Vagina (tissue), 2 donors: ENCODE measurements at regions not wholly inside any gene's neighbourhood (a gene's known extent, or its start where the extent isn't known, plus 50 kb on each side); places are given as distances from the start of the nearest gene placed in this dataset.

Source experiments
- DNase-seq, 2 donors: peaks; one replicate each; pipeline ENCODE4 v3.0.0-alpha.2; 2017; ENCODE audit errors: extremely low spot score in 2 of 2
- H3K27ac ChIP-seq: fragments of 200-600 bp; sonication (generic); one replicate; pipeline ENCODE4 v1.5.1; 2019
- H3K27me3 ChIP-seq: fragments of 200-600 bp; sonication (generic); one replicate; pipeline ENCODE4 v1.5.1; 2019
- H3K36me3 ChIP-seq, 2 donors: fragments of 200-600 bp; sonication (generic); one replicate each; pipeline ENCODE4 v1.5.1; 2017 to 2019
- H3K4me1 ChIP-seq: fragments of 200-600 bp; sonication (generic); one replicate; pipeline ENCODE4 v1.5.1; 2019
- H3K4me3 ChIP-seq, 2 donors: fragments of 200-600 bp; sonication (generic); 1 replicate in 1 of 2; 2 replicates in 1 of 2; pipeline ENCODE4 v1.5.1; 2016 to 2019
- H3K9me3 ChIP-seq: fragments of 200-600 bp; sonication (generic); one replicate; pipeline ENCODE4 v1.5.1; 2019
- CTCF ChIP-seq, 3 experiments: fragments of 450-650 bp in 2 of 3; fragments of 200-600 bp in 1 of 3; sonication (generic) in 1 of 3; IDR thresholded peaks; one replicate each; pipeline ENCODE4 v1.5.1; 2017 to 2019; ENCODE audit warnings: antibody characterized with exemption in 3 of 3, mild to moderate bottlenecking in 2 of 3, moderate library complexity in 2 of 3
- POLR2A ChIP-seq, 2 donors: fragments of 450-650 bp; IDR thresholded peaks; one replicate each; pipeline ENCODE4 v1.6.1; 2017; ENCODE audit warnings: antibody characterized with exemption in 2 of 2, mild to moderate bottlenecking in 2 of 2, moderate library complexity in 2 of 2
- POLR2AphosphoS5 ChIP-seq, 2 donors: sonication (generic); formaldehyde crosslinking; IDR thresholded peaks; one replicate each; pipeline ENCODE4 v1.9.0; 2017; ENCODE audit warnings: antibody characterized with exemption in 2 of 2, mild to moderate bottlenecking in 2 of 2, low read depth in 1 of 2; ENCODE audit not compliant: insufficient read depth in 1 of 2
- intact Hi-C: fragments of 100-400 bp; cut with DNase I; formaldehyde crosslinking; loops from one replicate; pipeline ENCODE4 v1.15.1; 2023

DNA sequence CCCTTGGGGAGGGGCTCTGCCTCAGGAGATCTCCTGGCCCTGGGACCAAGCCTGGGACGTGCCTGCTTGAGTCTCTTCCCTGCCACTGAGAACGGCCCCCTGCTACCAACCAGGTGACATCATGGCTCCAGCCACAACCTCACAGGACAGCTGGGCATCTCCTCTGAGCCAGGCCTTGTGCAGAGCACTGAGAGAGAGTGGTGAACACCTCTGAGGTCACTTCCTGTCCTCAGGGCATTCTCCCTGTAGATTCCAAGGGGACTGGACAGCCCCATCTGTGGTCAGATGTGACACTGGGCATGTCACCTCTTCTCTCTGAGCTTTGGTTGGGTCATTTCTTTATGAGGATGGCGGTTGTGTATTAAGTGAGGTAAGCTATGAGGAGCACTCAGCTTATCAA is 172.0 kb downstream of the MELK start:
- no peaks in the 10 kb centered on the region for H3K4me1 ChIP-seq
- H3K27ac ChIP-seq, result no peak overlapping the region
- TF ChIP-seq POLR2A (IDR thresholded peaks at IDR 0.05) (no peak), CTCF (IDR thresholded peaks at IDR 0.05) (no peak), POLR2AphosphoS5 (IDR thresholded peaks at IDR 0.05; ENCODE audit: insufficient read depth in 1 of 2, low read depth in 1 of 2) (no peak)
- no peaks in the 10 kb centered on the region for H3K27me3 ChIP-seq
- intact Hi-C loops, result no loop called here
- no peak overlapping the region for H3K4me3 ChIP-seq
- no peaks in the 10 kb centered on the region for H3K9me3 ChIP-seq
- DNase-seq, result no peak
- H3K36me3 ChIP-seq, result no peaks in the 10 kb centered on the region

DNA sequence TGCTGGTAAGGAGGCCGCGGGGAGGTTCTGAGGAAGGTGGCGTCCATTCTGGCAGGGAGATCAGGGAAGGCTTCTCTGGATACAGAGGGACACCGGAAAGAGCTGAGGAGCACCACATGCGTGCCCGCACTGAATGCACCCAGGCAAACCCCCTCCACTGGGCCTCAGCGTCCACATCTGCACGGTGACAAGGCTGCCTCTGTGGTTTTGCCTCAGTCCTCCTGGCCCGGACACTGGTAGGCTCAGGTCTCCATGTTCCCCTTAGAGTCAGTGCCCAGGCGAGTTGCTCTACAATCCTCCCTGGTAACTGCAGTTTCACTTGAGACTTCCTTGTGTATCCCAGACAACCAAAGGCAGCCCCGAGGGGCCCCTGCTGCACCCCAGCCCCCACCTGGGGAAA is 173.3 kb downstream of the MELK start:
- intact Hi-C loops, result no loop called here
- H3K9me3 ChIP-seq, result no peaks in the 10 kb centered on the region
- no peak for DNase-seq

GRCh38 chr9:36746415-36746814 is 173.7 kb downstream of the MELK start:
- Histone ChIP-seq H3K4me3 (no peak overlapping the region), H3K4me1 (no peaks in the 10 kb centered on the region), H3K36me3 (no peaks in the 10 kb centered on the region), H3K9me3 (no peaks in the 10 kb centered on the region), H3K27me3 (no peaks in the 10 kb centered on the region), H3K27ac (no peak overlapping the region)
- no peak for DNase-seq
- intact Hi-C loops, result no loop called here
- TF ChIP-seq POLR2A (IDR thresholded peaks at IDR 0.05), result no peak
- no peak for TF ChIP-seq CTCF (IDR thresholded peaks at IDR 0.05)
- no peak for TF ChIP-seq POLR2AphosphoS5 (IDR thresholded peaks at IDR 0.05; ENCODE audit: insufficient read depth in 1 of 2, low read depth in 1 of 2)

More for the DNA sequence above, 173.3 kb downstream of the MELK start:
- no peaks in the 10 kb centered on the region for H3K4me1 ChIP-seq
- H3K4me3 ChIP-seq, result no peak overlapping the region
- no peak for TF ChIP-seq CTCF (IDR thresholded peaks at IDR 0.05)
- no peak for TF ChIP-seq POLR2A (IDR thresholded peaks at IDR 0.05)
- TF ChIP-seq POLR2AphosphoS5 (IDR thresholded peaks at IDR 0.05; ENCODE audit: insufficient read depth in 1 of 2, low read depth in 1 of 2), result no peak
- no peaks in the 10 kb centered on the region for H3K27me3 ChIP-seq
- no peak overlapping the region for H3K27ac ChIP-seq
- no peaks in the 10 kb centered on the region for H3K36me3 ChIP-seq

DNA sequence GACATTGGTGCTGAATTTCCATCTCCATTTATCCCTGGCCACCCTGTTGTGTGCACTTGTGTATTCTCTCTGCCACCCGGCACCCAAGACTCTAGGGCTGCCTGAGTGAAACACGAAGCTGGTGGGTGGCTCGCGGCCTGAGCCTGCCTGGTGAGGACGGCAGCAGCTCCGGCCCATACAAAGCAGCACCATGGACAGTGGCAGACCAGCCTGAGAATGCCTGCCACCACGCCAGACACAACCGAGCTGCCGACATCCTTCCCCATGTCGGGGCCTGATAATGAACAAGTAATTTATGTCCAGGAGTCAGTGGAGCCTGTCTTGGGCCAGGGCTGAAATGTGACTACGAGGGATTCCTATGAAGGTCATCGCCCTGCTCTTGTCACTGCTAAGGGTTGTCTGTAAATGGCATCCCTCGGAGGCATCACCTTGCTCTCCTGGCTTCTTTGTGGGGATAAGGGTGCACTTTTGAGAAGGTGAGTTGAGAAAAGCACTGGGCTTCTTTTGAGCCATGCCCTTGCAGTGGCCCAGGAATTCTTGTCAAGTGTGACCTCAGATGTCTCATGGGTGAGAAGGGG is 175.7 kb downstream of the MELK start:
- no peaks in the 10 kb centered on the region for H3K9me3 ChIP-seq
- intact Hi-C loops, result no loop called here
- no peak overlapping the region for H3K4me3 ChIP-seq
- no peaks in the 10 kb centered on the region for H3K36me3 ChIP-seq
- H3K27me3 ChIP-seq, result no peaks in the 10 kb centered on the region
- H3K4me1 ChIP-seq, result no peaks in the 10 kb centered on the region
- TF ChIP-seq CTCF (IDR thresholded peaks at IDR 0.05), result no peak
- no peak for TF ChIP-seq POLR2AphosphoS5 (IDR thresholded peaks at IDR 0.05; ENCODE audit: insufficient read depth in 1 of 2, low read depth in 1 of 2)
- TF ChIP-seq POLR2A (IDR thresholded peaks at IDR 0.05), result no peak
- no peak for DNase-seq
- no peak overlapping the region for H3K27ac ChIP-seq

GRCh38 chr9:36749461-36749860 is 176.8 kb downstream of the MELK start:
- H3K36me3 ChIP-seq, result no peaks in the 10 kb centered on the region
- no peak overlapping the region for H3K27ac ChIP-seq
- no peaks in the 10 kb centered on the region for H3K9me3 ChIP-seq
- no peak for DNase-seq
- intact Hi-C loops, result no loop called here
- TF ChIP-seq POLR2A (IDR thresholded peaks at IDR 0.05) (no peak), CTCF (IDR thresholded peaks at IDR 0.05) (no peak), POLR2AphosphoS5 (IDR thresholded peaks at IDR 0.05; ENCODE audit: insufficient read depth in 1 of 2, low read depth in 1 of 2) (no peak)
- no peak overlapping the region for H3K4me3 ChIP-seq
- no peaks in the 10 kb centered on the region for H3K27me3 ChIP-seq
- no peaks in the 10 kb centered on the region for H3K4me1 ChIP-seq
